Stomach smooth muscle (tissue), 2 donors: ENCODE measurements at regions not wholly inside any gene's neighbourhood (a gene's known extent, or its start where the extent isn't known, plus 50 kb on each side); places are given as distances from the start of the nearest gene placed in this dataset.

Experiments used
- H3K27ac ChIP-seq: one replicate; pipeline ENCODE4 v1.7.0; 2013; ENCODE audit warnings: mild to moderate bottlenecking, low read length, inconsistent platforms
- H3K27me3 ChIP-seq, 2 donors: one replicate each; pipeline ENCODE4 v1.7.0; 2013; ENCODE audit warnings: low read length in 2 of 2; ENCODE audit not compliant: insufficient read depth in 2 of 2, control insufficient read depth in 1 of 2
- H3K36me3 ChIP-seq, 2 donors: one replicate each; pipeline ENCODE4 v1.7.0; 2013; ENCODE audit warnings: low read length in 2 of 2; ENCODE audit not compliant: control insufficient read depth in 2 of 2, insufficient read depth in 2 of 2
- H3K4me1 ChIP-seq: one replicate; pipeline ENCODE4 v1.7.0; 2013; ENCODE audit warnings: low read length; ENCODE audit not compliant: control insufficient read depth, insufficient read depth
- H3K4me3 ChIP-seq, 2 donors: one replicate each; pipeline ENCODE4 v1.7.0; 2013; ENCODE audit warnings: low read length in 2 of 2
- H3K9ac ChIP-seq, 2 donors: one replicate each; pipeline ENCODE4 v1.7.0; 2013; ENCODE audit warnings: low read length in 2 of 2, mild to moderate bottlenecking in 1 of 2
- H3K9me3 ChIP-seq, 2 donors: one replicate each; pipeline ENCODE4 v1.7.0; 2013; ENCODE audit warnings: low read length in 2 of 2; ENCODE audit not compliant: control insufficient read depth in 2 of 2
- donor health status: healthy.
- donor health status: Pancreatic carcinoma.

GRCh38 chr12:14186193-14186502, 179.3 kb upstream of the ATF7IP start:
- H3K9me3 ChIP-seq: no peaks in the 10 kb centered on the region
- H3K9ac ChIP-seq: no peak overlapping the region
- no peak overlapping the region for H3K27ac ChIP-seq
- H3K4me3 ChIP-seq: no peak overlapping the region
- no peaks in the 10 kb centered on the region for H3K36me3 ChIP-seq
- peaks cover 0 to 3% of the 10 kb centered on the region in 2 donors for H3K27me3 ChIP-seq
- no peaks in the 10 kb centered on the region for H3K4me1 ChIP-seq

GRCh38 chr12:14187002-14187401, 178.5 kb upstream of the ATF7IP start:
- peaks cover 0 to 3% of the 10 kb centered on the region in 2 donors for H3K27me3 ChIP-seq
- no peak overlapping the region for H3K9ac ChIP-seq
- H3K36me3 ChIP-seq: no peaks in the 10 kb centered on the region
- H3K9me3 ChIP-seq: no peaks in the 10 kb centered on the region
- H3K27ac ChIP-seq: no peak overlapping the region
- no peaks in the 10 kb centered on the region for H3K4me1 ChIP-seq
- H3K4me3 ChIP-seq: no peak overlapping the region

DNA sequence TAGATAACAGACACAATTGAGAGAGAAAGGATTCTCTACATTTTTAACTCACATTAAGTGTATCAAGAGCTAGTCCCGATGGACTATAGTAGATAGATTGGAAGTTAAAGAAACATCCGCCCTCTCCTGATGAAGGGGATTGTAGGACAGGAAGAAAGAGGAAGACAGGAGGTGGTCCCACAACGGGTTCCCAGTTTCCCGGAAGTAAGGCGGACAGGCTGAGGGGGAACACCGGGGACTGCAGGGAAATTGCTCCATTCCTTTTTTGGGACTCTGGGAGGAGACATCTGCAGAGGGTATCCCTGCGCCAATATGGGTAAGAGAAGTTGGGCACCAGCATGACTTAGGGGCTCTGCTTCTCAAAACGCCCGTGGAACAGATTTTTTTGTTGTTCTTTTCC, 177.5 kb upstream of the ATF7IP start:
- no peaks in the 10 kb centered on the region for H3K36me3 ChIP-seq
- H3K9ac ChIP-seq: no peak overlapping the region
- H3K27me3 ChIP-seq: peaks cover 0 to 3% of the 10 kb centered on the region in 2 donors
- H3K27ac ChIP-seq: no peak overlapping the region
- H3K4me3 ChIP-seq: no peak overlapping the region
- H3K9me3 ChIP-seq: no peaks in the 10 kb centered on the region
- H3K4me1 ChIP-seq: no peaks in the 10 kb centered on the region

DNA sequence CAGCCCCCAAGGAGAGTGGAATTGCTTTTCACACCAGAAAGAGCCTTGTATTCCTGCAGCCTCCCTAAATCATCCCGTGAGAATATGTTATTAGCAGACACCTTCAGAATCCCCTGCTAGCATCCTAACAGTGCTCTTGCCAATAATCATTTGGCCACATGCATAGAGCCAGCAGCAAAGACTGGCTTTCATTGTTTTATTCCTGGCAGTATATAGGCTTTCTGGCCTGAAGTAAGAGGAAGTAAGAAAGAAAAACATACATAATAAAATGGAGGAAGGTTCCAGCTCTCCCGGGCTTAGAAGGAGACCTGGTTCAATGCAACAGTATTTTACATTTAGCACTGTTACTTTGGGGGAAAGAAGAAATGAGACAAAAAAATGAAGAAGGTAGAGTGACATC, 176.7 kb upstream of the ATF7IP start:
- Histone ChIP-seq H3K36me3 (no peaks in the 10 kb centered on the region), H3K4me1 (no peaks in the 10 kb centered on the region), H3K4me3 (no peak overlapping the region), H3K27ac (no peak overlapping the region), H3K9me3 (no peaks in the 10 kb centered on the region), H3K9ac (no peak overlapping the region), H3K27me3 (peaks cover 0 to 3% of the 10 kb centered on the region in 2 donors)

DNA sequence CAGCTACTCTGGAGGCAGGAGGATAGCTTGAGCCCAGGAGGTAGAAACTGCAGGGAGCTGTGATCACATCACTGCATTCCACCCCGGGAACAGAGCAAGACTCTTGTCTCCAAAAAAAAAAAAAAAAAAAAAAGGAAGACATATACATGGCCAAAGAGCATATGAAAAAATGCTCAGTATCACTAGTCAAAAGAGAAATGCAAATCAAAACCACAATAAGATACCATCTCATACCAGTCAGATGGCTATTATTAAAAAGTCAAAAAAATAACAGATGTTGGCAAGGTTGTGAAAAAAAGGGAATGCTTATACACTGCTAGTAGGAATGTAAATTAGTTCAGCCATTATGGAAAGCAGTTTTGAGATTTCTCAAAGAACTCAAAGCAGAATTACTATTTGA, 174.8 kb upstream of the ATF7IP start:
- Histone ChIP-seq H3K27me3 (peaks cover 0 to 3% of the 10 kb centered on the region in 2 donors), H3K9ac (no peak overlapping the region), H3K9me3 (no peaks in the 10 kb centered on the region), H3K36me3 (no peaks in the 10 kb centered on the region), H3K27ac (no peak overlapping the region), H3K4me1 (no peaks in the 10 kb centered on the region), H3K4me3 (no peak overlapping the region)

DNA sequence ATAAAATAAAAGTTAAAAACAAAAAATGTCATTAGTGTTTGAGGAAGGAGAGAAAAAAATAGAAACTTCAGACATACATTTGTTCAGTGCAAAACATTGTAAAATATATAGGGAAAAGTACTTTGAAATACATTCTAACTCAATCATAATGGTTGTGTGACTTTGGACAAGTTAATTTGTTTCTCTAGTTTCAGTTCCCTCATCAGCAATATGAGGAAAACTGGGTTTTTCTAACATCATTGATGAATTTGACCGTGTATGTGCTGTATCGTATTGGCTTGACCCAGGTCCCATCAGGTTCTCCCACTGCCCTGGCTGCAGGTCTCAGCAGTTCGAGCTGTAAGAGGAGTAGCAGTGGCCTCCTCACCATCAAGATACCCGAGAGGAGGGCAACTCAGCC, 173.9 kb upstream of the ATF7IP start:
- Histone ChIP-seq H3K36me3 (no peaks in the 10 kb centered on the region), H3K27ac (no peak overlapping the region), H3K4me1 (no peaks in the 10 kb centered on the region), H3K9ac (no peak overlapping the region), H3K9me3 (no peaks in the 10 kb centered on the region), H3K4me3 (no peak overlapping the region), H3K27me3 (peaks cover 0 to 3% of the 10 kb centered on the region in 2 donors)

- Histone ChIP-seq H3K36me3 (no peaks in the 10 kb centered on the region), H3K9ac (no peak overlapping the region), H3K9me3 (no peaks in the 10 kb centered on the region), H3K4me1 (no peaks in the 10 kb centered on the region), H3K27ac (no peak overlapping the region), H3K4me3 (no peak overlapping the region), H3K27me3 (no peaks in the 10 kb centered on the region)
Observed at GRCh38 chr12:14193639-14194038, 171.8 kb upstream of the ATF7IP start.

- Histone ChIP-seq H3K9ac (no peak overlapping the region), H3K27ac (no peak overlapping the region), H3K4me1 (no peaks in the 10 kb centered on the region), H3K36me3 (no peaks in the 10 kb centered on the region), H3K27me3 (no peaks in the 10 kb centered on the region), H3K9me3 (no peaks in the 10 kb centered on the region), H3K4me3 (no peak overlapping the region)
Observed at GRCh38 chr12:14194572-14194971, 170.9 kb upstream of the ATF7IP start.

DNA sequence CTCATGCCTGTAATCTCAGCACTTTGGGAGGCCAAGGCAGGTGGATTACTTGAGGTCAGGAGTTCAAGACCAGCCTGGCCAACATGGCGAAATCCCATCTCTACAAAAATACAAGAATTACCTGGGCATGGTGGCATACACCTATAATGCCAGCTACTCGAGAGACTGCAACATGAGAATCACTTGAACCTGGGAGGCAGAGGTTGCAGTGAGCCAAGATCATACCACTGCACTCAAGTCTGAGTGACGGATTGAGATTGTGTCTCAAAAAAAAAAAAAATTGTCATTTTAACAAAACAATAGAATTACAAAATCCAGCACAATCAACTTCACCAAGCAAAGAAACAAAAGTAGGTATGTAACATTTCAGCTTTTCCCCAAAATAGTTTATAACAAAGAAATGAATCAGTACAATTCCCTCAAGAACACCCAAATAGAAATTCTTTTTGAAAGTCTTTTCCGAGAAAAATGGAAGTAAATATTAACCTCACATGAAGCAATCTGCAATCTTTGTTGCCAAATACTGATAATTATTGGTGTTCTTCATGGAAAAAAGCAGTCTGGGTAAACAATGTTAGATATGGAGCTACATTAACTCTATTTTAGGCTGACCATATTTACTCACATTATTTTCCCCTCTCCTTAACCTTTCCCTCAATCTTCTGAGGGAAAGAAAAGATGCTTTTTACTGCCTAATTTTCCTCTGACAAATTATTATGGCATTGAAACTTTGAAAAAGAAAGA, 165.9 kb upstream of the ATF7IP start:
- no peaks in the 10 kb centered on the region for H3K36me3 ChIP-seq
- no peak overlapping the region for H3K9ac ChIP-seq
- peaks cover 0 to 2% of the 10 kb centered on the region in 2 donors for H3K9me3 ChIP-seq
- H3K4me3 ChIP-seq: no peak overlapping the region
- H3K4me1 ChIP-seq: no peaks in the 10 kb centered on the region
- H3K27ac ChIP-seq: no peak overlapping the region
- no peaks in the 10 kb centered on the region for H3K27me3 ChIP-seq

- Histone ChIP-seq H3K4me1 (no peaks in the 10 kb centered on the region), H3K36me3 (no peaks in the 10 kb centered on the region), H3K27ac (no peak overlapping the region), H3K27me3 (no peaks in the 10 kb centered on the region), H3K4me3 (no peak overlapping the region), H3K9ac (no peak overlapping the region), H3K9me3 (peaks cover 0 to 2% of the 10 kb centered on the region in 2 donors)
Observed at GRCh38 chr12:14200598-14200997, 164.9 kb upstream of the ATF7IP start.

- no peak overlapping the region for H3K9ac ChIP-seq
- no peak overlapping the region for H3K27ac ChIP-seq
- H3K36me3 ChIP-seq: no peaks in the 10 kb centered on the region
- H3K9me3 ChIP-seq: peaks cover 0 to 2% of the 10 kb centered on the region in 2 donors
- H3K4me3 ChIP-seq: no peak overlapping the region
- no peaks in the 10 kb centered on the region for H3K27me3 ChIP-seq
- H3K4me1 ChIP-seq: no peaks in the 10 kb centered on the region
Observed at GRCh38 chr12:14201291-14201690, 164.2 kb upstream of the ATF7IP start.
